NCI-H82 (cell line): ENCODE measurements at regions not wholly inside any gene's neighbourhood (a gene's known extent, or its start where the extent isn't known, plus 50 kb on each side); places are given as distances from the start of the nearest gene placed in this dataset.

ENCODE experiments used
- DNase-seq: peaks from one replicate; lab custom pipeline; 2025; lab: John Stamatoyannopoulos, UW

DNA sequence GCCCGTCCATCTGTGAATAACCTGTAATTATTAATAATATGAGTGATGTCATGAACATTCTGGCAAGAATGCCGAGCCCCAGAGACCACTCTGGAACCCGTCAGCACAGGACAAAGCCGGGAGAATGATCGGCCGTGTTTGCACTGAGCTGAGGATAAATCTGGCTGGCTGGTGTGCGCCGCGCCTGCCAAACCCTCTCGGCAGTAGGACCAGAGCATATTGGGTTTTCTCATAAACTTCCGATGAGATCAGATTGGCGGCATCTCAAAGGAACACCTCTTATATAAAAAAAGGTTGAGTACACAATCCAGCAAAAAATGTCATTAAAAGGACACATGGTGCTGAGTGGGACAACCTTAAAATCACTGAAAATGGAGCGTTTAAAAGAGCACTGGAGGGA lies 296.0 kb upstream of the MKI67 start:
- DNase-seq, result no peak

GRCh38 chr10:128422999-128423398 lies 296.8 kb upstream of the MKI67 start:
- DNase-seq, result no peak

GRCh38 chr10:128429321-128429720 lies 303.1 kb upstream of the MKI67 start:
- no peak for DNase-seq

- no peak for DNase-seq
Measured at GRCh38 chr10:128429835-128430513, 303.8 kb upstream of the MKI67 start.

- no peak for DNase-seq
Measured at GRCh38 chr10:128431083-128431482, 304.9 kb upstream of the MKI67 start.

DNA sequence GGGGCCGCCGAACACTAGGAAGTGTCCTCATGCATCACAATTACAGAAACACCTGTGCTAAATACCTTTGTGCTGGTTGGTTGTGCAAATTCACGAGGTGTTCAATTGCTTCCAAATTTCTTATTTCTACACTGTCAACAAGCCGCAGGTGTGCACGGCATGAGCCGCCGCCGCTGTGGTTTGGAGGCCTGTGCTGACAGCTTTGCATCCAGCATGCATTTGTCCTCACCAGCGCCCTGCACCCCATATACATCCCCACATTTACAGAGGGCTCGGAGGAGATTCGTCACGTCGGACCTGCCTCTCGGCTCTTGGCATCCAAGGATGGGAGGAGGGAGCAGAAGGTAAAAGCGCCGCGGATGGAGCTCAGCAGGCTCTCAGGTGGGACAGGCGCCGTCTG lies 305.3 kb upstream of the MKI67 start:
- no peak for DNase-seq

- no peak for DNase-seq
Measured at GRCh38 chr10:128432011-128432410, 305.8 kb upstream of the MKI67 start.

DNA sequence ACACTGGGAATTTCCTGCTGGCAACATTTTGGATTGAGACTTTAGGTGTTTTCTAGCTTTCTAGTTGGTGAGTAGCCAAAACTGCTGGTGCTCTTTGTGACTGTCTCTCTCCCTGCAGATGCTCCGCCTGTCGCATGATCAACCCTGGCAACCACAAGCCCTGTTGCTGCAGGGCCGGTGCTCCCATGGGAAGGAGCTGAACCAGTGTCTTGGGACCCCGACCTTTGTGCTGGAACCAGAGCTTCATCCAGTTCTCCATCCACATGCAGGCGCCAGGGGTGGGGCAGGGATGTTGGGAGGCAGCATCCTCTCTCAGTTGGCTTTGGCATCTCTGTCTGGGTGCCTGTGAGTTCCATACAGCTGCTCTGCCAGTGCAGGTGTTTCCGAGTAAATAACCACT lies 306.2 kb upstream of the MKI67 start:
- DNase-seq, result no peak

- DNase-seq, result no peak
Measured at GRCh38 chr10:128435811-128436210, 309.6 kb upstream of the MKI67 start.

GRCh38 chr10:128437786-128438345 lies 311.6 kb upstream of the MKI67 start:
- no peak for DNase-seq

DNA sequence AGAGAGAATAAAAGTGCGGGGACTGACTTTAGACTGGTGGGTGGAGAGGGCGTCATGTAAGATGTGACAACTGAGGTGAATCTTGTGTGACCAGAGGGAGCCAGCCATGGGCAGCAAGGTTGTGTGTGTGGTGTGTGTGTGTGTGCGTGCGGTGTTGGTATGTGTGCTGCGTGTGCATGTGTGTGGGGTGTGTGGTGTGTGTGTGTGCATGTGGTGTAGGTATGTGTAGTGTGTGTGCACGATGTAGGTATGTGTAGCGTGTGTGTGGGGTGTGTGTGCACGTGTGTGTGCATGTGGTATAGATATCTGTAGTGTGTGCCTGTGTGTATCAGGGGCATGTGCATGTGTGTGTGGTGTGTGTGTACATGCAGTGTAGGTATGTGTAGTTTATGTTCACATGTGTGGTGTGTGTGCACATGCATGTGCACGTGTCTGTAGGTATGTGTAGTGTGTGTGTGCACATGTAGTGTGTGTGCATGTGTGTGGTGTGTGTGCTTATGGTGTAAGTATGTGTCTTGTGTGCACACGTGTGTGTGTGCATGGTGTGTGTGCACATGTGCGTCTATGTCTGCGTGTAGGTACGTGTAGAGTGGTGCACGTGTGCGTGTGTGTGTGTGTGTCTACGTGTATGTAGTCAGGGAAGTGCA lies 312.3 kb upstream of the MKI67 start:
- DNase-seq, result no peak

GRCh38 chr10:128440513-128441160 lies 314.4 kb upstream of the MKI67 start:
- DNase-seq, result peak; percentile 26

GRCh38 chr10:128443925-128444518 lies 317.8 kb upstream of the MKI67 start:
- DNase-seq, result no peak

GRCh38 chr10:128448796-128449195 lies 322.6 kb upstream of the MKI67 start:
- DNase-seq, result no peak

DNA sequence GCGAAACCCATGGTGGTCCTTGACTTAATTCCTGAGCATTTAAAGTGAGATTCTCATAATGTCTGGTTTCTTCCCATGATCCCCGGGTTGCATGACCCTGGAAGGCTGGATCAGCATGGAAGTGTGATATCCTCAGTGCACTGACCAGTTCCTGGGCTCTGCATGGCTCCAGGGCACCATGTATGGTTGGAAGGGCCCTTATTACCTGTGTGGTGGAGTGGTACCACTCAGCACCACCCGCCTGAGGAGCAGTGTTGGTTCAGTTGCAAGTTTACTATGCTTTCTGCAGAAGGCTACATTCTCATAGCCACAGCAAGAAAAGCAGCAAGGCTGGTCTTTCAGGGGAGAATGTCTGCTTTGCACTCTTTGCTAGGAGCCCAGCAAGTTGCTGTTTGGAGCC lies 325.7 kb upstream of the MKI67 start:
- no peak for DNase-seq

DNA sequence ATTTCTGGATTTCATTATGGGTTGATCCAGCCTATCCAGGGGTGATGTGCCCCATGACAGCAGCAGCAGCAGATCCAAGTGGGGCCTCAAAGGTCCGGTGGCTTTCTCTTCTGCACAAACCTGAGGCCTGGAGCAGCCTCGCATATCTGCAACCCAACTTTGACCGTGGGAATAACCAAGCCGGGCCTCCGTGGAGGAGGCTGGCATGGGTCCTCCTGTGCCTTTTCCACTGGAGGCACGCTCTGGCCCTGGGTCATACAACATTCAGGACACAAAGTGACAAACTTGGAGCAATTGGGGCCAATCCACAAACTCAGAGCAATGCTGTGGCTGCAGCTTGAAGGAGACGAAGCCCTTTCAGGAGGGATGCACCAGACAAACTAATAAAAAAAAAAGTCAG lies 330.0 kb upstream of the MKI67 start:
- DNase-seq, result no peak

DNA sequence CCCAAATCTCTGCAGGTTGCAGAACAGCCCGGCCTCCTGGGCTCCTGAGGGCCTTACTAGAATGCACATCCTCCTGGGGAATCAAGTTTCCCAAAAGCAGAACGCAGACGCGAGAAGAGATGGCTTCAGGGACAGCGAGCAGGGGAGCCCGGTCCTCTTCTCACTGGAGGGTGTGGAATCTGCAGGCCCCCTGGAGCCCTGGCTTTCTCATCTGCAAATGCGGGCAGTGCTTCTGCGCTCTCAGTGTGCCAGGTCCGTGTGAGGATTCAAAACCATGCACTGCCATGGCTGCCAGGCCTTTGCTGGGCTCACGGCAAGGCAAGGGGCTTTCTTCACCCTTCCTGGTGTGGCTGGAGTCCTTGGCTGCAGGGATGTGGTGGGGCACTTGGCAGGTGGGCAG lies 330.9 kb upstream of the MKI67 start:
- DNase-seq, result no peak

DNA sequence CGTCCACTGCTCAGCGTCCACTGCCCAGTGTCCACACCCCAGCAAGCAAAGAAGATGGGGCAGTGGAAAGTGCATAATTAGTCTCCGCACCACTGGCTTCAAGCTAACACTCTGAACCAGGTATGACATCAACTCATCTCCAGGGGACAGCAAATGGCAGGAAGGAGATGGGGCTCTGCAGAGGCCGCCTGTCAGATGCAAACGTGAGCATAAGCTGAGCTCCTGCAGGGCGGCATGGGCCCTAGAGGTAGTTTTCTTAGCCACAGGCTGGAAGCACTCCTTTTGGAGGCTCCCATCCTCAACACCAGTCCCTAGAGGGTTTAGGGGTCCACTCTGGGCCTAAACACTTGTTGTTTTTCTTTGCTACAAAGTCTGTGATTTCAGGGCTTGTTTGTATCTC lies 335.8 kb upstream of the MKI67 start:
- no peak for DNase-seq

DNA sequence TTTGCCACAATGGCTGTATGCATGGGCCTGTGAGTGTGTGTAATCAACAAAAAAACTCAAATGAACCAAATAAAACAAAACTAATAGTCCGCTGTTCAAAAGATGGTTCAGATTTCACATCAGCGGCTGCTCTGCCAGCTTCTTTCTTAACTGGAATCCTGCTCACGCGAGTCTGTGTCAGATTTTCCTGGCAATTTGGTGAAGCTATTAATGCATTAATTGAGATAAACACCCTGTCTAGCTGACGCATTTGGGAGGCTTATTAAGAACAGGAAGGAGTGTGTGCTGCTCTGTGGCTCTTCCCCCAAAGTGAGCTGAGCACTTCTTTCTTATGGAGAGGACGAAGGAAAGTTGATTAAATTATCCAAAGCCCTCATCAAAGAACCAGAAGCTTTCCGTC lies 336.6 kb upstream of the MKI67 start:
- no peak for DNase-seq

DNA sequence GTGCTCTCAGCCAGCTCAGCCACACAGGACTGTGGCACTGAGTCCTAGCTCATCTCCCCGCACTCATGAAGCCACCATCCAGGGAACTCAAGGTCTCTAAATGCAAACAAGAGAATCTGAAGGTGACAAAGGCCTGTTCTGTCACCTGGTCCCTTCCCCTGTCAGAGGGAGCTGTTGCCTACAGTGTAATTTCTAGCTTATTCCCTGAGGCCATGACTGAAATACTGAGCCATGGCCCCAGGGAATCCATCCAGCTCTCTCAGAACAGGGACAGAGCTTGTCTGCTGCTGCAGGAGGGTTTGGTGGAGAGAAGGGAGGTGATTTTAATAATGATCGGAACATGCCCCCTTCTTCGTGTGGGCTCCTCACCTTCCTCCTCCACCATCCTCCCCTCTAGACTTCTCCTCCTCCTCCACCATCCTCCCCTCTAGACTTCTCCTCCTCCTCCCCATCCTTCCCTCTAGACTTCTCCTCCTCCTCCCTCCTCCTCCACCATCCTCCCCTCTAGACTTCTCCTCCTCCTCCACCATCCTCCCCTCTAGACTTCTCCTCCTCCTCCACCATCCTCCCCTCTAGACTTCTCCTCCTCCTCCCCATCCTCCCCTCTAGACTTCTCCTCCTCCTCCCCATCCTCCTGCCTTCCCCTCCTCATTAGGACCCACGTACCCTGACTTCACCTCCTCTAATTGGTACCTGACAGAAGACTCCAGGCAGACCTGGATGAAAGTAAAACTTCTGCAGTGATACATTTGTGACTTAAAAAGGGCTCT lies 338.0 kb upstream of the MKI67 start:
- DNase-seq, result peak; percentile 1

DNA sequence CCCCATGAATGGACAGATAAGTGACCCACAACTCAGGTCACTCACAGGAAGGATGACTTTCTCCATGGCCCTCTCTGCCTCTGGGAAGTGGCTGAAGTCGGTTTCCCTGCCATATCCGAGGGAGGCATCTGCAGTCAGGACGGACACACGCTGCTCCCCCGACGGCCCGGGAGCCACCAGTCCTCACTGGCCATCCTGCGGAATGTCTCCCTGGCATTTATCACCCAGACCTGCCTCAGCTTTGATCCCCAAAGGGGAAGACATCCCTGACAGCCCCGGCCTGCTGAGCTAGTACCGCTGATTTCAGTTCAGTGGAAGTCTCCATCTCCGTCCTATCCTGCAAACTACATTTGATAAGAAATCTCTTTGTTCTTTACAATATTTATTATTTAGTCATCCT lies 339.5 kb upstream of the MKI67 start:
- no peak for DNase-seq

GRCh38 chr10:128466831-128467371 lies 340.7 kb upstream of the MKI67 start:
- no peak for DNase-seq
